ENCODE measurements at regions not wholly inside any gene's neighbourhood (a gene's known extent, or its start where the extent isn't known, plus 50 kb on each side); places are given as distances from the start of the nearest gene placed in this dataset.

DNA sequence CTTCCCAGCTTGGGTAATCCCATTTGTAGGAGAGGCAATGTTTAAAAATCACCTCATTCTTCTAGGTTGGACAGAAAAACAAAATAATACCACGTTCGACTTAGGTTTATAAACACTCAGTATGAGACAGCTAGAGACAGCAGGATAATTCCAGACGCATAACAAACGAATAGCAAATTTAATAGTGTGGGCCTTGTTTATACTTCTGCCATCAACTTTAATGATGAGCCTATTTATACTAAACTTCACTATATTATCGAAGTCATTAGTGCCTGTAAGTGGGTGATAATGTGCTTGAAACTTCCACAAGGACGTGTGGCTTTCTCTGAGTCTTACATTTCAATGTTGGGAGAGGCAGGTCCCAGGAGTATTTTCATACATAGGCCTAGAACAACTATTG, 255.7 kb upstream of the PPARGC1A start:
- no peak for DNase-seq

DNA sequence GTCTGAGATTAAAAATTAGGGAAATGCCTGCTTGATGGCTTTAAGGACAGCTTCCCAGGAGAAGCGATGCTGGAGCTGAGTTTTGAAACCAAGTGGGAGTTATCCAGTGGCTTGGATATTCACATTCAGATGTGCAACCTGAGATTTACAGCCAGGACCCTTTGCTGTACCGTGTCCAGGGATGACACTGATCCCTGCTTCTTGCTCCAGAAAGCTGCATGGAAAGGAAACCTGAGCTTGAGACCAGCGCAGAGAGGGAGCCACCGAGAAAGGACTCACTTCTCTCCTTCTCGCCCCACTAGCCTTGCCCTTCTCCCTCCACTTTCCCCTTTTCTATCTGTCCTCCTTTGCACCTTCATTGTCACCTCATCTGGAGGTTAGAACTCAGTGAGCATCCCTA, 254.5 kb upstream of the PPARGC1A start:
- DNase-seq = no peak

DNA sequence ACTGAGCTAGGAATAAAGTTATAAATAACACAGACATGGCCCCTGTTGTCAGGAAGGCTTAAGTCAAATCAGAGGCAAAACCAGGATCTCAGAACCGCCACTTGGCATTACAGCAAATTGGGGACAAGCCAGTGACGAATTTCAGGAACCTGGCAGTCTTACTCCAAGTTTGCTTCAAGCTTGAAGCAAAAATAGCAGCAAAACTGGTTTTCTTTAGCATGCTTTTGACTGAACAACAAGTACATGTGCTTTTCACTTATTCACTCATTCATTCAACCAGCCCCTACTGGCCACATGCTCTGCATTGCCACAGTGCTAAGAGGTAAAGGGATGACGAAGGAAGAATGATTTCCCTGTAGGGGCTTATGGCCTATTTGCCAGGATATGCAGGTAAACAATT, 253.9 kb upstream of the PPARGC1A start:
- DNase-seq = no peak

DNA sequence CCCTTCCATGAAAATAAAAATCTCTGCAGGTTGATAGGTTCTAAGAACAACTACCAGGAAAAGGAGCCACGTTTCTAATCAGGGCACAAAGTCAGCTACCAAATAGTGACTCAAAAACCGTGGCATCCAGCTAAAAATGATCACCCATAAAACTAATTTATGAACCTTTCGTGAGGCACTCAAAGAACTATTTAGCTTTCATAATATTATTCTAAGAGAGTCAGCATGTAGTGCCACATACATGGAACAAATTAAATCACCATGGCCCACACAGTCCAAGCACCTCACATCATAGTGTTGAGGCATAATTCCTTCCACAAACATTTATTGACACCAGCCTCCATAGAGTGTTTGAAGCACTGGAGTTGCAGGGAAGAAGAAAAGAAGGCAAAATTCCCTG, 252.0 kb upstream of the PPARGC1A start:
- DNase-seq = no peak

DNA sequence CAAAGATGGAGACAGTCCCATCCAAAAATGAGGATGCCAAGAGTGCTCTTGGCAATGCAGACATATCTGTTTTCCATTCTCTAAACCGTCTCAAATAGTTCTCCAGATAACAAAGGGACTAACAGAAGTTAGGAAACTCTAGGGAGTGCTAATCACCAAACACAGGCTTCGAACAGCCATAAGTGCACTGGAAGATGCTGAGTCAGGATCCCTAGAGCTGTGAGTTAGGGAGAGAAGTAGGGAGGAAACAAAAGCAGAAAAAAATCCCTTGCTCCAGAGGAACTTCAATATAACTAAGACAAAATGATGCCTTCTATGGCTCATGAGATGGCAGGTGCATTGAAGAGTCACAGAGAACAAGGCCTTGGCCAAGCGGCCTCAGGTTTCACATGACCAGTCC, 251.0 kb upstream of the PPARGC1A start:
- DNase-seq = no peak

DNA sequence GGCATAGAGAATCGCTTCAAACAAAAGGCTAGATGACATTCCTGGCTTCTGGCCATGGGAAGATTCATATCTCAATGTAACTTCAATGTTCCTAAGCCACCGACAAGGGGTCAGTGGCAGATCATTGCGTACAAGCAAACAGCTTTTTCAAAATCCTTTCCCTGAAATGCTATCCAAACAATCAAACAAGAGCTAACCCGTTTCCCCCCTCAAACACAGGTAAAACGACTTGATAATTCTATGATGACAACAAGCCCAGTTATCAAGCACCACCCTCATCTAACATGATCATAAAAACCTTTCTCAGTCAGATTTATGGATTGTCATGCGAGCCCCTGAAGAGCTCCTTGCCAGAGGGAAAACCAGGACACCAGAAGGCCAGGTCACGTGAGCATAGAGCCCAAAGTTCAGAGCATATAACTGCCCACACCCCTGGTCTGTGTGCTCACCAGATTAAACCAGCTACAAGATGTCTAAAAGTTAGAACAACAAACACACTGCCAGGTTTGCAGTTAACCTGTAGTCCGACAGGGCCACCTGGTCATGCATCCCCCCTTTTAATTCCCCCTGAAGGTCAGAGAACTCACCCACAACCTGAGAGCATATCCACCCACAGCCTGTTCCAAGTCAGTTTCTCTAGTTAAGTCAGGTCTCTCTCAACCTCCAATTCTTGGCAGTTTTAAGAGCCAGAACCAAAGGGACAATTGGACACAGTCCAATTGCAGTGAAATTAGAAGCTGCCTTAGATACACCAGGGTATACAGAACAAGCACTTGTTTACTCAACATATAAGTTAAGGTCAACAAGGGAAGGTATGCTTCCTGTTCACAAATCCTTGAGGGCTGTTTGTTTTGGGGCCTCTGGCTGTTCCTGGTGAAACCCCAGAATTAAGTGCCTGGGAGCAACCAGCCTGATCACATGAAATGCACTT, 248.1 kb upstream of the PPARGC1A start:
- DNase-seq = no peak

DNA sequence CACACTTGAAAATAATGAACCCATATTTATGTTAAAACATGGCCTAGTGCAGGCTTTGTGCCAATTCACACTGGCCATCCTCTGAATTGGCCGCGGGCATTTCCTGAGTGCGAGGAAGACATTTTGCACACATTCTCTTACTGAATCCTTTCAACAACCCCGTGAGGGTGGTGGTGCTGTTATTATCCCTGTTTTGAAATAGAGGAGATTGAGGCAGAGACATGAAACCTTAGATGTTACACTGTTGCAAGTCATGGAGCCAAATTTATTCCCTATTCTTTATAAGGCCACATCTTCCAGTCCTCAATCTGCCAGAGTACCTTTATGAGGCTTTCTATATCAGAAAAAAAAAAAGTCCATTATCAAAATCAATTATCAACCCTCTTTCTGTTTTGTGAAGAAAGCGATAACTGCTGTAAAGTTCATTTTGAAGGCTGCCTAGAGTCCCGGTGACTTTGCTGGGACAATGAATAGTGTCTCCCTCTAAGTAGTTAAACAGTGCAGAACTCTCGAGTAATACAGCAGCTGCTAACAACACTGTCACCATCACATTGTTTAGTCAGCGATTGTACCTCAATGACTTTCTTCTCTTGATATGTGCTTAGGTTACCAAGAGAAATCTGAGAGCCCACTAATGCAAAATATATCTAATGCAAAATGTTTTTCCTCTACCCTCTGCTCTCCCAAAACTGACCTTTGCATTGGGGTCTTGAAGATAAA, 242.3 kb upstream of the PPARGC1A start:
- DNase-seq = no peak

DNA sequence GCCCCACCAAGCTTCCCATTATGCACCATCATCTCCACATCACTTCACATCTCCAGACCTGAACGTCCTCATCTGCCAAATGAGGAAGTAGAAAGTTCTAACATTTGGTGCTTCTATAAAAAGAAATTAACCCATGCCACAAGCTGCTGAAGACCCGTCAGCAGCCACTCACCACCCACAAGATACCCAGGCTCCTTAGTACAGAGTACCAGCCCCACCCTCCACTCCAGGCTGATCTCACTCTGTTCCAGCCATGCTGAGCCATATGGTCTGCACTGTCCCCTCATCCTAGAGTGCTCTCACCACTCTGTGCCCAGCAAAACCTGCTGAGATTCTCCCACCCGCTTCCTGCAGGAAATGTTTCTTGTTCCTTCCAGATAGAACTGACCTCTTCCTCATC, 240.8 kb upstream of the PPARGC1A start:
- DNase-seq = no peak

DNA sequence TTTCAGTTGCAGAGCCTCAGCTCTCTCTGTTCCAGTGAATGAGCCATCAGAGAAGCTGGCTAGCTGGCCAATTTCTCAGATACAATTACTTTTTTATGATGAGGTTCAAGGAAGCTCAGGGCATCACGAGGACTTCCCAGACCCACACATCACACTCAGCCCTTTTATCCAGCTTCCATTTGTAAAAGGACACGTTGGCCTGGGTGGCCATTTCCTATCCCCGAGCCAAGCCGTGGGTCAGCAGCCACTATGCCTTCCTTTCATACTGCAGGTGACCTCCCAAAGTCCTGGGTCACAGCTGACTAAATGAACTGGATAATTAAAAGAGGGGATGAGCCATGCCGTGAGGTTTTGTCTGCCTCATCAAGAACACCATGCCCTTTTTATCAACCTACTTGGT, 236.9 kb upstream of the PPARGC1A start:
- DNase-seq = no peak

DNA sequence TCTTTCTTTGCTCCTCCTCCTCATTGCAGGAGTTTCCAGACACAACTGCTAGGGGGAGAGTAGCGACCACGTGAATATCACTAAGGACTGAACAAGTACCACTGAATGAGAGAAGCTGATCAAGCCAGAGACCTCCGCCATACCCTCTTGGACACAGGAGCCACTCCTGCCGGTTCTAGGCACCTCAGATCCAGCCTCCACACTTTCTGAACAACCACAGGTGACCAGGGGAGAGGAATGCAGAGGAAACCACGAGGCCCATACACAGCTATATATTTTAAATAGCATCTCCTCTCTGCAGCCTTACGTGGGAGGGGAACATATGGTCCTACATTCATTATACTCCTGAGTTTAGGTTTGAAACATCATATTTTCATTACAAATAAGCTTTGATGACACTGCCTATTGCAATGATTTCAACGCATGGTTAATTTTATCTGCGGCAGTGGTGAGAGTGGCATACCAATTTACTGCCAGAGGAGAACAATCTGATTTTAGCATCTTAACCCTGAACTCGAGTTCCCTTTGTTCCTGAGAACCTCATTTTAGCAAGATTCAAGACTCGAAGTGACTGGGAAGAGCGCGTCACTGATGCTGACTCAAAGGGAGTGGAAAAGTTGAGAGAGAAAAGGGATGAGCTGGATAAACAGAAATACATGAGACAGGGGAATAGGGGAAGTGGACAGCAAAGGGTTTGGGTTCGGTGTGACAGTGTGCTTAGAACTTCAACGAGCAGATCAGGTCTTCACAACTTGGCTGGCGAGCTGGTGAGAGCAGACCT, 231.7 kb upstream of the PPARGC1A start:
- DNase-seq = no peak

DNA sequence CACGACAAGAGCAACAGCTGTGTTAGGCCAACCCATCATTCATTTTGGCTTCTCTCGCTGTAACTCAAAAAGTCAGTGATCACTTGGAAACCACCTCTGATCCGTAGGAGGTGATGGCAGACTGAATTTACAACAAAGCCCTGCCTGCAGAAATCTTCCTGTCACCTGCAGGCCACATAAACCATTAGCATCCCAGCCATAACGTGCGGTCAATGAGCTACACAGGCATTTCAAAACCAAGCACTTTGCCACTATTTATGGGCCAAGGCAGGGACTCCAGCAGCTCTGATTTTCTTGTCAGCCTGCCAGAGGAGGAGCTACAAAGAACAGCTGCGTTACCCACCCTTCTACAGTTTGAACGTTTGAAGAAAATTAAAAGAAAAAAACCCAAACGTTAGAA, 228.1 kb upstream of the PPARGC1A start:
- no peak for DNase-seq

DNA sequence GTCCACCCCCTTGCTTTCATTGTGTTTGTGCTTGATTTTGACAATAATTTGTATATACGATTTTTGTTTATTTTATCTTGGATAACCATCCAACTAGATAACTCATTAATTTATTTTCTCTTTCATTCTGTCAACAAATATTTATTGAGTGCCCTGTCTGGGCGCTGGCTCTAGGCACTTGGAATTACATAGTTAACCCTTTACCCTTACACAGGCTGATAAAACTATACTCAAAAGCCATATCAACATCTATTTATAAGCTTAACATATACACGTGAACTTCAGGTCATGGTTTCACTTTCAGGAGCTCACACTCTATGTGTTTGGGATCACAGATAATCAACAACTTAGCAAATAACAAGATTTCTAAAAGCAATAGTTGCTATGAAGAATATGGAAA, 226.3 kb upstream of the PPARGC1A start:
- no peak for DNase-seq

DNA sequence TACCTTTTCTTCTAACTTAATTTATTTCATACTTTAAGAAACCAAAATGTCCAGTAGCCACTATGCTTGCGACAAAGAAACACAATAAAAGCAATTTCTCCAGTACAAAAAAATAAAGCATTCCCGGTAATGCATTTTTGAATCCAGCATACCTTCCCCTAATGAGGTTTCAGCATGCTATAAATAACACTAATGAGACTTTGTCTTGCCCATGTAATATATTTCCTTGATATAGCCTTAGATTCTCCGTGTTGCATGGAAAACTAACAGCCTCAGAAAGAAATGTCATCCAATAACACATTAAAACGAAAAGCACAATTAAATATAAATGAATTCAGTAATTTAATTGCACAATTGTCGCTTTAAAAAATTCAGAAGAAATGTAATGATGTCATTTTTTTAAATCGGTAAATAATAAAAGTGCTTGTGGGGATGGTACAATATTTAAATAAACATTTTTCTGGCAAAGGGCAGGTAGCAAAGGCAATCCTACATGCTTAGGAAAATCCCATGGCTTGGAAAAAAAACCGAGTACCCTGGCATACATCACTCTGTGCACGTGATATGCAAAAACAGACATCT, 225.2 kb upstream of the PPARGC1A start:
- no peak for DNase-seq

DNA sequence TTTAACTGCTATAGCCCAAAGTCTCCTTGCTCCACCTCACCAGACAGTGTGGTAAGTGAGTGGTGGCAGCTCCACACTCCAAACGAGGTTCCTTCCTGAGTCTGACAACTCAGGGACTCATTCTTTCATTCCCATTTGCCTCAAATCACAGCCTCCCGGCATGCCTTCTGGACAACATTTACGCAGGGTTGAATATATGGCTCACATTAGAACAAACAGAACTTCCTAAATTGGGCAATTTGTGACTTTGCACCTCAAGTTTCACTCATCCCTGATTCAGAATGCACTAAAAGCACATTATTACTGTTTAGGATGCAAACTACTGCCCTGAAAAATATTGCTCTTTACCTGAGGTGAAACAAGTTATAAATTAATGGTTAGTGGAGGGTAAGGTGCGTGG, 224.6 kb upstream of the PPARGC1A start:
- DNase-seq = no peak

DNA sequence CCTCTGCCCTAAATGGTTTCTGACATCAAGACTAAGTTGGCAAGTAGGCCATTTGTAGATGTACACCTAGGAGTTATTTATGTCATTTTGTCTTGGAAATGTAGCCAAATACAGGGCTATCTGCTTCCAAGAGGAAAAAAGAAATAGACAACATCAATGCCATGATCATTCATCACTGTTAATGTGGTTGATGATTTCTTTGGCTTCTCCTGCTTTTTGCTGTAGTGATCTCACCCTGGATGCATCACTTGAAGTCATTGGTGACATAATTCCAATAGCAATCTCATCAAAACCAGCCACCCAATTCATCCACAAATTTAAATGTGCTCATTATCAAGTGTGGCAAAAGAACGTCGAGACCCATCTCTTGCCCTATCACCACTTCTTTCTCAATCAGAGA, 222.6 kb upstream of the PPARGC1A start:
- no peak for DNase-seq

DNA sequence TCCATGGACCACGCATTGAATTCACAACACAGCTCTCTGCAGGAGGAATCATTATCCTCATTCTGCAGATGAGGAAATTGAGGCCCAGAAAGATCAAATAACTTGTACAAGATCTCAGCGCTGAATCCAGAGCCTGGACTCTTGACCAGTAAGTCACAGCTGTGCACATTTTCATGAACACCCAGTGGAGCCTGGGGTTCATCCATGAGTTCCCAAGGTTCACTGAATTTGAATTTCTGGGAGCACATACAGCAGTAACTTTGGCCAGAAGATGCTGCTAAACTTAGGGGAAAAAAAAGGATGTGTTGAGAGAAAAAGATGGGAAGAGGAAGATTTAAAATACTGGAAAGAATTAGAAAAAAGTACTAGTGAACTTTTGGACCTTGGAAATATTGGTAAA, 218.7 kb upstream of the PPARGC1A start:
- DNase-seq = no peak

DNA sequence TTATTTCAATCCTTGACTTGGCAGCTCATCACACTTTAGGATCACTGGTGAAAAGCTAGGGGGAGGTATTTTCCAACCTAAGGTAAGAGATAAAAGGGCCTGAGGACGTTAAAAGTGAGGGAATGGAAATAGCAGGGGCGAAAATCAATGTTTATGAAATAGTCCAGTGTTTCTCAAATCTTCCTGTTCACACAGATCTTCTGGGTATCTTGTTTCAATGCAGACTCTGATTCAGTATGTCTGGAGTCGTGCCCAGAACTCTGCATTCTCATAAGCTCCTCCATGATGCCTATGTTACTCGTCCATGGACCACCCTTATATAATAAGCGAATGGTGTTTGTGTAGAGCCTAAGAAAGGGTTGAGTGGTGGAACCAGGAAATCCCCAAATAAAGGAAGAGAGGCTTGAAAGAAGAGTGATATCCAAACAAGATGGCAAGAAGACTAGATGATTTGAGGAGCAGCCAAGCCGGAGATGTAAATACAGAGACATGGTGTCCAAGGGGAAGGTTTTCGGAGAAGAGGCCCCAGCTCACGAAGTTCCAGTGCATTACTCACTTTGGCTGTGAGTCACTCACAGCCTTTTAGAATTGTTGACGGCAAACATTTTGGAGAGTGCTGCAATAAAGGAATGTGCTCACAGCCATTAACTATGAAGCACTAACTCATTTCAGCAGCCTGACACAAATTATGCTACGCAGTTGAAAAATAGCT, 215.6 kb upstream of the PPARGC1A start:
- DNase-seq = no peak

DNA sequence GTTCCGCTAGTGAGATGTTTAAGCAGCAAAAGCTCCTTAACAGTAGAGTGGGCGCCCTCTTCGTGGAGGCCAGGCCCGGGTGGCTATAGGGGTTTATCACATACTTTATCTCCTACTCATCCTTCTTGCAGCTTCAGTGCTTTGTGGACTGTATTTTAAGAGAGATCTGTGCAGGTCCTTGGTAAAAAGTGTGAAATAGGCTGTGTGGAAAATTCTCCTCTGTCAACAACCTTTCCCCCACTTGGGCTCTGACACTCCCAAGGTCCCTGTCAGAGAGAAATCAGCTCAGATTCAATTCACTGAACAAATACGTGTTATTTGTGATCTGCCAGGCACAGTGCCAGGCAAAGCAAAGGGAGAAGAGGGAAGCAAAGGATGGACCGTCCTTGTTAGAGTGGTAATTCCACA, 214.3 kb upstream of the PPARGC1A start:
- no peak for DNase-seq

DNA sequence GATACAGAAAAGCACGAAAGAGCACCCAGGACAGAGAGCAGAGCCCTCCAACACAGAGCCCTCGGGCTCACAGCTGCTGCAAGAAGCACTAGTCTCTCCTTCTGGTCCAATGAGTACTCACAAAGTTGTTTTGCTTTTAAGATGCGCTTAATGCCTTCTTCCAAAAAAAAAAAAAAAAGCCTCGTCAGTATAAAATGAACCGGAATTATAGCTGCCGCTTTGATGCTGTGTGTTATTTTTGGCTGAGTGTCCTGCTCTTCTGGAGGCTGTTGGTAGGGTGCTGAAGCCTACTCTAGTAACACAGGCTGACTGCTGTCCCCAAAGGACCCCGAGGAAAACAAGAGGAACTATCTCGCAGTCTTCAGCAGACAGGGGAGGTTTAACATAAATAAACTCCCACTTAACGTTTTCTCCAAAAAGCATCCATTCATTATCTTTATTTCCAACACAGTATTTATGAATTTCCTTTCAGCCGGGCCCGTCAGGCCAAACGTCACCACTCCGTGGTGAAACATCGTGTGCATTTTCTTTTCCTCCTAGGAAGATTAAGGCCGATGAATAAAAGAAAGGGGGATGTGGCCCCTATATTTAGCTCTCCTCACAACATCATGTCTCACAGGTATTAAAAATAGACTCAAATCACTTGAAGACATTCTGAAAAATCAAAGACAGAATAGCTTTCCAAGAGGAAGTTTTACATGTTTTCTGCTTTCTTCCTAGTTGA, 213.7 kb upstream of the PPARGC1A start:
- no peak for DNase-seq

DNA sequence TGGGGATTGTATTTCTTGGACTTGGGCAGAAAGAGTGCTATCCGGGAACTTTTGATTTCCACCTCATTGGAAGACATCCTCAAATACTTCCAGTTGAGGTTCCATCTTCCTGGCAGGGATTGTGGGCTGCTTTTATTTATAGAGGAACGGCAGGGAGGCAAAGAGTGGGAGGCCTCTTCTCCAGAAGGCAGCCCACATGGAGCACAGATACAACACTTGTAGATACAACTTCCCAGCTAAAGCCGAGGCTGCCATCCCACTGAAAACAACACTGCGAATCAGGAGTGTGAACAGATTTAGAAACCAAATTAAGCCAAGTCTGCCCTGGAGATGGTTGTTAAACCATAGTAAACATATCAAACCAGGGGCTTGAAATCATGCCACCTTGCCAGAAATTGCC, 212.8 kb upstream of the PPARGC1A start:
- no peak for DNase-seq

DNA sequence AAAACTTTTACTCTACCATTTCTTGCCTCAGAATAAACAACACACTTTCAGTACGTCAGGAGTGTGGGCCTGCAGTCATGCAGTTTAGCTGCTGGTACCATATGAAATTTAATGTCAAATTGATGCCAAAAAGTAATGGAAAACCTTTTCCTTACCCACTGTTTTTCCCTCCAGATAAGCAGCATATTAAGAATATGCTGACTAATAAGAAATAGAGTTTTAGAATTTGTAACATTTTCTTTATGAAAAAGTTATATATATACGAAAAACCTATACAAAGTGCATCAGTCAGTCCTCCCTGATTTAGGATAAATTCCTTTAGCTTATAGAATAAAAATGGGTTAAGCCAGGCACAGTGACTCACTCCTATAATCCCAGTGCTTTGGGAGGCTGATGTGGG, 206.8 kb upstream of the PPARGC1A start:
- no peak for DNase-seq

DNA sequence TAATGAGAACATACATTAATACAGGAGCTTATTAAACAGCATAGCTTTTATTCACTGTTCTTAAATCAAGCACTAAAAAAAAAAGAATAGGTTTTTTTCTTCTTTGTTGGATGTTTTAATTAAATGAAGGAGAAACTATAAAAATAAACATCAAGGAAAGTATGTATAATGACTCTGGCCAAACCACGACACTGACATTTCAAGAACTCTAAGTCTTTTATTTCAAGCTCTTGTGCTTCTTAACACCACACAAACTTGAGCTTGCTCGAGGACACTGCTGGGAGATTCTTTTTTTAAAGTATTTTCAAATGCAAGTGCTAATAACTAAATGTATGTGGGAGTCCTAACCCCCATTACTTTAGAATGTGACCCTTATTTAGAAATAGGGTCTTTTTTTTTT, 204.9 kb upstream of the PPARGC1A start:
- DNase-seq = no peak
